HepG2 (cell line): ENCODE measurements at regions not wholly inside any gene's neighbourhood (a gene's known extent, or its start where the extent isn't known, plus 50 kb on each side); places are given as distances from the start of the nearest gene placed in this dataset.

Experiments used
- ATAC-seq: fragments of 200-7000 bp; cut with Tn5 transposase; 3 replicates; pipeline ENCODE4 v1.9.1; 2020; ENCODE audit warnings: mild to moderate bottlenecking, moderate library complexity
- BruUV-seq: library from RNA; stranded (reverse); fragments of 400-500 nt; replicated peaks from 2 replicates; lab custom pipeline; 2021; lab: Mats Ljungman, UMichigan
- CTCF ChIA-PET: fragments of 300-600 bp; formaldehyde crosslinking; extraction: SDS; loops from one replicate; lab custom pipeline; 2021; ENCODE audit warnings: low total read pairs, inconsistent platforms, low intra/inter-chr PET ratio; lab: Yijun Ruan, JAX
- POLR2A ChIA-PET: fragments of 350-600 bp; sonication (Branson Sonifier 250); formaldehyde crosslinking; loops from one replicate; lab custom pipeline; 2020; ENCODE audit warnings: antibody characterized with exemption, inconsistent platforms; lab: Yijun Ruan, JAX
- DNase-seq: peaks from one replicate; pipeline ENCODE4 v3.0.0-alpha.2; 2015; ENCODE audit warnings: low spot score
- FAIRE-seq: peaks from 3 replicates; lab custom pipeline; 2011; peaks lifted over from hg19 to GRCh38; lab: Jason Lieb, UNC
- H2AFZ ChIP-seq: one replicate; pipeline ENCODE4 v1.6.1; 2011; ENCODE audit warnings: low read length, inconsistent platforms
- H3K27ac ChIP-seq: fragments of 300-600 bp; 3 replicates; pipeline ENCODE4 v1.8.0; 2011; ENCODE audit warnings: mixed run types, mild to moderate bottlenecking, mixed read lengths, low read length, inconsistent platforms; ENCODE audit not compliant: insufficient read depth; ENCODE audit errors: extremely low read length
- H3K27me3 ChIP-seq, 2 experiments: fragments of 200-600 bp in 1 of 2; 2 replicates in 1 of 2; 3 replicates in 1 of 2; pipeline versions ENCODE4 v1.6.0 to v1.8.0; 2011; ENCODE audit warnings: low read length in 2 of 2, mild to moderate bottlenecking in 2 of 2, moderate library complexity in 2 of 2, inconsistent platforms in 1 of 2; ENCODE audit not compliant: insufficient read depth in 2 of 2, control insufficient read depth in 1 of 2
- H3K36me3 ChIP-seq, 2 experiments: fragments of 200-600 bp in 1 of 2; replicated peaks in 1 of 2; 2 replicates in 1 of 2; 3 replicates in 1 of 2; pipeline versions ENCODE4 v1.5.1 to v1.8.0; 2011; ENCODE audit warnings: low read length in 2 of 2, inconsistent platforms in 1 of 2; ENCODE audit not compliant: insufficient read depth in 2 of 2, control insufficient read depth in 1 of 2
- H3K4me1 ChIP-seq: 2 replicates; pipeline ENCODE4 v1.5.1; 2012; ENCODE audit warnings: low read length, inconsistent platforms; ENCODE audit not compliant: insufficient read depth
- H3K4me2 ChIP-seq: 2 replicates; pipeline ENCODE4 v1.6.0; 2011; ENCODE audit warnings: low read depth, low read length, inconsistent platforms
- H3K4me3 ChIP-seq, 3 experiments: fragments of 200-600 bp in 1 of 3; sonication (generic), shearing (Covaris generic) in 1 of 3; replicated peaks in 1 of 3; 2 replicates each; pipeline ENCODE4 v1.5.1; 2011 to 2016; ENCODE audit warnings: low read length in 3 of 3, inconsistent platforms in 2 of 3, low read depth in 2 of 3, mild to moderate bottlenecking in 2 of 3, control low read depth in 1 of 3, mixed read lengths in 1 of 3; ENCODE audit not compliant: insufficient read depth in 1 of 3
- H3K79me2 ChIP-seq: one replicate; pipeline ENCODE4 v1.6.1; 2011; ENCODE audit warnings: low read length, inconsistent platforms; ENCODE audit not compliant: insufficient read depth
- H3K9ac ChIP-seq: 2 replicates; pipeline ENCODE4 v1.6.0; 2011; ENCODE audit warnings: mild to moderate bottlenecking, low read depth, low read length, inconsistent platforms; ENCODE audit not compliant: insufficient read depth
- H3K9me3 ChIP-seq: 2 replicates; pipeline ENCODE4 v1.5.1; 2012; ENCODE audit warnings: mild to moderate bottlenecking, low read length
- H4K20me1 ChIP-seq: 2 replicates; pipeline ENCODE4 v1.6.0; 2011; ENCODE audit warnings: inconsistent platforms, mild to moderate bottlenecking, low read length, moderate library complexity; ENCODE audit not compliant: insufficient read depth
- BHLHE40 ChIP-seq: IDR thresholded peaks from 2 replicates; pipeline ENCODE4 v1.6.1; 2011; ENCODE audit warnings: low read length, improper control_type of control experiment
- CBFB ChIP-seq: sonication (generic); formaldehyde crosslinking; IDR thresholded peaks from 2 replicates; pipeline ENCODE4 v1.4.0; 2020; ENCODE audit warnings: missing genetic modification reagents
- CEBPB ChIP-seq: IDR thresholded peaks from 2 replicates; pipeline ENCODE4 v1.6.1; 2011; ENCODE audit warnings: low read depth, low read length, improper control_type of control experiment, borderline replicate concordance
- KAT7 ChIP-seq: IDR thresholded peaks from 2 replicates; pipeline ENCODE4 v1.6.1; 2018; ENCODE audit warnings: borderline replicate concordance, missing compliant biosample characterization
- MYC ChIP-seq: sonication (generic); formaldehyde crosslinking; IDR thresholded peaks from 2 replicates; pipeline ENCODE4 v1.9.0; 2021; ENCODE audit warnings: missing genetic modification reagents, borderline replicate concordance
- ZNF451 ChIP-seq: sonication (generic); formaldehyde crosslinking; IDR thresholded peaks from 2 replicates; pipeline ENCODE4 v1.5.0; 2020; ENCODE audit warnings: mild to moderate bottlenecking, missing genetic modification reagents
- ZNF614 ChIP-seq: IDR thresholded peaks from 2 replicates; pipeline ENCODE4 v1.6.1; 2018; ENCODE audit warnings: missing biosample characterization, missing genetic modification reagents, inconsistent platforms, borderline replicate concordance
- WGBS: methylation state at CpG from one replicate; pipeline ENCODE4 v1.1.6; 2017; ENCODE audit warnings: low lambda C conversion rate; 5-methylcytosine and 5-hydroxymethylcytosine counted together
- in situ Hi-C: cut with HindIII; loops from 2 replicates; pipeline ENCODE4 v1.10.0; 2017; ENCODE audit warnings: low pct_unique_long_range_greater_than_20kb; ENCODE audit not compliant: extremely low pct_ligation_motif_present
- intact Hi-C: fragments of 100-400 bp; cut with micrococcal nuclease; formaldehyde crosslinking; loops from one replicate; pipeline ENCODE4 v1.10.0; 2022; ENCODE audit not compliant: unreplicated experiment
- TF ChIP-seq, protein P1 (sequence below): sonication (generic); formaldehyde crosslinking; IDR thresholded peaks from 2 replicates; pipeline ENCODE4 v1.5.0; 2020; ENCODE audit warnings: mild to moderate bottlenecking, missing genetic modification reagents, borderline replicate concordance
- TF ChIP-seq, protein P2 (sequence below): sonication (generic); formaldehyde crosslinking; IDR thresholded peaks from 2 replicates; pipeline ENCODE4 v1.4.0; 2020; ENCODE audit warnings: missing genetic modification reagents
- TF ChIP-seq, protein P3 (sequence below), 2 experiments: sonication (generic) in 1 of 2; formaldehyde crosslinking in 1 of 2; IDR thresholded peaks; 2 replicates each; pipeline versions ENCODE4 v1.5.1 to v1.6.1; 2011 to 2020; ENCODE audit warnings: borderline replicate concordance in 1 of 2, low read depth in 1 of 2, low read length in 1 of 2, mild to moderate bottlenecking in 1 of 2, missing genetic modification reagents in 1 of 2, moderate library complexity in 1 of 2

DNA sequence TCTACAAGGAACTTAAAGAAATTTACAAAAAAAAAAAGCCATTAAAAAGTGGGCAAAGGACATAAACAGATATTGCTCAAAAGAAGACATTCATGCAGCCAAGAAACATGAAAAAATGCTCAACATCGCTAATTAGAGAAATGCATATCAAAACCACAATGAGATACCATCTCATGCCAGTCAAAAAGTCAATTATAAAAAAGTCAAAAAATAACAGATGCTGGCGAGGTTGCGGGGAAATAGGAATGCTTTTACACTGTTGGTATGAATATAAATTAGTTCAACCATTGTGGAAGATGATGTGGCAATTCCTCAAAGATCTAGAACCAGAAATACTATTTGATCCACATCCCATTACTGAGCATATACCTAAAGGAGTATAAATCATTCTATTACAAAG lies 411.9 kb upstream of the MARCKS start (continued):
- TF ChIP-seq KAT7 (CRISPR knock-in tag) (no peak), MYC (CRISPR knock-in tag) (no peak), CBFB (no peak)
- TF ChIP-seq, protein P1, sequence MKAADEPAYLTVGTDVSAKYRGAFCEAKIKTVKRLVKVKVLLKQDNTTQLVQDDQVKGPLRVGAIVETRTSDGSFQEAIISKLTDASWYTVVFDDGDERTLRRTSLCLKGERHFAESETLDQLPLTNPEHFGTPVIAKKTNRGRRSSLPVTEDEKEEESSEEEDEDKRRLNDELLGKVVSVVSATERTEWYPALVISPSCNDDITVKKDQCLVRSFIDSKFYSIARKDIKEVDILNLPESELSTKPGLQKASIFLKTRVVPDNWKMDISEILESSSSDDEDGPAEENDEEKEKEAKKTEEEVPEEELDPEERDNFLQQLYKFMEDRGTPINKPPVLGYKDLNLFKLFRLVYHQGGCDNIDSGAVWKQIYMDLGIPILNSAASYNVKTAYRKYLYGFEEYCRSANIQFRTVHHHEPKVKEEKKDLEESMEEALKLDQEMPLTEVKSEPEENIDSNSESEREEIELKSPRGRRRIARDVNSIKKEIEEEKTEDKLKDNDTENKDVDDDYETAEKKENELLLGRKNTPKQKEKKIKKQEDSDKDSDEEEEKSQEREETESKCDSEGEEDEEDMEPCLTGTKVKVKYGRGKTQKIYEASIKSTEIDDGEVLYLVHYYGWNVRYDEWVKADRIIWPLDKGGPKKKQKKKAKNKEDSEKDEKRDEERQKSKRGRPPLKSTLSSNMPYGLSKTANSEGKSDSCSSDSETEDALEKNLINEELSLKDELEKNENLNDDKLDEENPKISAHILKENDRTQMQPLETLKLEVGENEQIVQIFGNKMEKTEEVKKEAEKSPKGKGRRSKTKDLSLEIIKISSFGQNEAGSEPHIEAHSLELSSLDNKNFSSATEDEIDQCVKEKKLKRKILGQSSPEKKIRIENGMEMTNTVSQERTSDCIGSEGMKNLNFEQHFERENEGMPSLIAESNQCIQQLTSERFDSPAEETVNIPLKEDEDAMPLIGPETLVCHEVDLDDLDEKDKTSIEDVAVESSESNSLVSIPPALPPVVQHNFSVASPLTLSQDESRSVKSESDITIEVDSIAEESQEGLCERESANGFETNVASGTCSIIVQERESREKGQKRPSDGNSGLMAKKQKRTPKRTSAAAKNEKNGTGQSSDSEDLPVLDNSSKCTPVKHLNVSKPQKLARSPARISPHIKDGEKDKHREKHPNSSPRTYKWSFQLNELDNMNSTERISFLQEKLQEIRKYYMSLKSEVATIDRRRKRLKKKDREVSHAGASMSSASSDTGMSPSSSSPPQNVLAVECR = no peak

GRCh38 chr6:113447088-113447831 lies 409.9 kb upstream of the MARCKS start:
- no peak for ATAC-seq
- no peak for FAIRE-seq
- no peaks in the 10 kb centered on the region for H3K9me3 ChIP-seq
- BruUV-seq = no TSS peak
- H3K9ac ChIP-seq = no peak overlapping the region
- intact Hi-C loops (no loop called here), in situ Hi-C loops (no loop called here)
- CTCF ChIA-PET = no interaction called here
- peaks cover 6% of the 10 kb centered on the region; the same call in 1 of the 2 replicates for H3K4me1 ChIP-seq
- no peaks in the 10 kb centered on the region for H3K27me3 ChIP-seq
- H3K79me2 ChIP-seq = no peaks in the 10 kb centered on the region
- no peaks in the 10 kb centered on the region for H3K36me3 ChIP-seq
- H2AFZ ChIP-seq = no peak overlapping the region
- POLR2A ChIA-PET = no interaction called here
- WGBS = 23% methylated on average over 5 of the region's 5 CpGs
- H3K4me3 ChIP-seq = no peak overlapping the region
- H3K4me2 ChIP-seq = no peak overlapping the region
- no peak for DNase-seq
- H3K27ac ChIP-seq = no peak overlapping the region
- H4K20me1 ChIP-seq = no peaks in the 10 kb centered on the region
- TF ChIP-seq, protein P2, sequence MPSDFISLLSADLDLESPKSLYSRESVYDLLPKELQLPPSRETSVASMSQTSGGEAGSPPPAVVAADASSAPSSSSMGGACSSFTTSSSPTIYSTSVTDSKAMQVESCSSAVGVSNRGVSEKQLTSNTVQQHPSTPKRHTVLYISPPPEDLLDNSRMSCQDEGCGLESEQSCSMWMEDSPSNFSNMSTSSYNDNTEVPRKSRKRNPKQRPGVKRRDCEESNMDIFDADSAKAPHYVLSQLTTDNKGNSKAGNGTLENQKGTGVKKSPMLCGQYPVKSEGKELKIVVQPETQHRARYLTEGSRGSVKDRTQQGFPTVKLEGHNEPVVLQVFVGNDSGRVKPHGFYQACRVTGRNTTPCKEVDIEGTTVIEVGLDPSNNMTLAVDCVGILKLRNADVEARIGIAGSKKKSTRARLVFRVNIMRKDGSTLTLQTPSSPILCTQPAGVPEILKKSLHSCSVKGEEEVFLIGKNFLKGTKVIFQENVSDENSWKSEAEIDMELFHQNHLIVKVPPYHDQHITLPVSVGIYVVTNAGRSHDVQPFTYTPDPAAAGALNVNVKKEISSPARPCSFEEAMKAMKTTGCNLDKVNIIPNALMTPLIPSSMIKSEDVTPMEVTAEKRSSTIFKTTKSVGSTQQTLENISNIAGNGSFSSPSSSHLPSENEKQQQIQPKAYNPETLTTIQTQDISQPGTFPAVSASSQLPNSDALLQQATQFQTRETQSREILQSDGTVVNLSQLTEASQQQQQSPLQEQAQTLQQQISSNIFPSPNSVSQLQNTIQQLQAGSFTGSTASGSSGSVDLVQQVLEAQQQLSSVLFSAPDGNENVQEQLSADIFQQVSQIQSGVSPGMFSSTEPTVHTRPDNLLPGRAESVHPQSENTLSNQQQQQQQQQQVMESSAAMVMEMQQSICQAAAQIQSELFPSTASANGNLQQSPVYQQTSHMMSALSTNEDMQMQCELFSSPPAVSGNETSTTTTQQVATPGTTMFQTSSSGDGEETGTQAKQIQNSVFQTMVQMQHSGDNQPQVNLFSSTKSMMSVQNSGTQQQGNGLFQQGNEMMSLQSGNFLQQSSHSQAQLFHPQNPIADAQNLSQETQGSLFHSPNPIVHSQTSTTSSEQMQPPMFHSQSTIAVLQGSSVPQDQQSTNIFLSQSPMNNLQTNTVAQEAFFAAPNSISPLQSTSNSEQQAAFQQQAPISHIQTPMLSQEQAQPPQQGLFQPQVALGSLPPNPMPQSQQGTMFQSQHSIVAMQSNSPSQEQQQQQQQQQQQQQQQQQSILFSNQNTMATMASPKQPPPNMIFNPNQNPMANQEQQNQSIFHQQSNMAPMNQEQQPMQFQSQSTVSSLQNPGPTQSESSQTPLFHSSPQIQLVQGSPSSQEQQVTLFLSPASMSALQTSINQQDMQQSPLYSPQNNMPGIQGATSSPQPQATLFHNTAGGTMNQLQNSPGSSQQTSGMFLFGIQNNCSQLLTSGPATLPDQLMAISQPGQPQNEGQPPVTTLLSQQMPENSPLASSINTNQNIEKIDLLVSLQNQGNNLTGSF = no peak
- TF ChIP-seq ZNF614 (CRISPR knock-in tag) = no peak
- TF ChIP-seq CEBPB = peak; percentile 55
- no peak for TF ChIP-seq ZNF451 (CRISPR knock-in tag)
- peak; percentile 25; the same call in 1 of the 2 replicates for TF ChIP-seq BHLHE40
- TF ChIP-seq, protein P3, sequence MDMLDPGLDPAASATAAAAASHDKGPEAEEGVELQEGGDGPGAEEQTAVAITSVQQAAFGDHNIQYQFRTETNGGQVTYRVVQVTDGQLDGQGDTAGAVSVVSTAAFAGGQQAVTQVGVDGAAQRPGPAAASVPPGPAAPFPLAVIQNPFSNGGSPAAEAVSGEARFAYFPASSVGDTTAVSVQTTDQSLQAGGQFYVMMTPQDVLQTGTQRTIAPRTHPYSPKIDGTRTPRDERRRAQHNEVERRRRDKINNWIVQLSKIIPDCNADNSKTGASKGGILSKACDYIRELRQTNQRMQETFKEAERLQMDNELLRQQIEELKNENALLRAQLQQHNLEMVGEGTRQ (IDR thresholded peaks at IDR 0.05; ENCODE audit: low read depth, low read length) = 0 out of 2 replicates have a peak, but pooled peaks have one; percentile 21
- TF ChIP-seq, protein P3 (CRISPR knock-in tag; IDR thresholded peaks at IDR 0.05; ENCODE audit: borderline replicate concordance) = no peak
